BE2C (cell line): ENCODE measurements at regions not wholly inside any gene's neighbourhood (a gene's known extent, or its start where the extent isn't known, plus 50 kb on each side); places are given as distances from the start of the nearest gene placed in this dataset.

Experiments used
- DNase-seq: peaks from one replicate; pipeline ENCODE4 v3.0.0-alpha.2; 2020
- H3K27me3 ChIP-seq: fragments of 250-450 bp; sonication (Bioruptor Pico); 2 replicates; pipeline ENCODE4 v1.5.1; 2020; ENCODE audit warnings: mild to moderate bottlenecking
- H3K36me3 ChIP-seq: fragments of 250-450 bp; sonication (Bioruptor Pico); 2 replicates; pipeline ENCODE4 v1.5.1; 2020; ENCODE audit warnings: mild to moderate bottlenecking
- H3K4me1 ChIP-seq: fragments of 250-450 bp; sonication (Bioruptor Pico); 2 replicates; pipeline ENCODE4 v1.5.1; 2020
- H3K4me3 ChIP-seq: 2 replicates; pipeline ENCODE4 v1.5.1; 2011; ENCODE audit warnings: low read depth, low read length
- H3K9me3 ChIP-seq: fragments of 250-450 bp; sonication (Bioruptor Pico); 2 replicates; pipeline ENCODE4 v1.5.1; 2020
- TF ChIP-seq, protein P1 (sequence below): IDR thresholded peaks from 2 replicates; pipeline ENCODE4 v1.5.1; 2012; ENCODE audit warnings: mild to moderate bottlenecking, low read depth, low read length

GRCh38 chr12:65705380-65705876, 118.9 kb upstream of the HMGA2 start:
- Histone ChIP-seq H3K9me3 (no peaks in the 10 kb centered on the region), H3K4me1 (no peaks in the 10 kb centered on the region), H3K4me3 (no peak overlapping the region), H3K36me3 (no peaks in the 10 kb centered on the region), H3K27me3 (no peaks in the 10 kb centered on the region)
- TF ChIP-seq, protein P1, sequence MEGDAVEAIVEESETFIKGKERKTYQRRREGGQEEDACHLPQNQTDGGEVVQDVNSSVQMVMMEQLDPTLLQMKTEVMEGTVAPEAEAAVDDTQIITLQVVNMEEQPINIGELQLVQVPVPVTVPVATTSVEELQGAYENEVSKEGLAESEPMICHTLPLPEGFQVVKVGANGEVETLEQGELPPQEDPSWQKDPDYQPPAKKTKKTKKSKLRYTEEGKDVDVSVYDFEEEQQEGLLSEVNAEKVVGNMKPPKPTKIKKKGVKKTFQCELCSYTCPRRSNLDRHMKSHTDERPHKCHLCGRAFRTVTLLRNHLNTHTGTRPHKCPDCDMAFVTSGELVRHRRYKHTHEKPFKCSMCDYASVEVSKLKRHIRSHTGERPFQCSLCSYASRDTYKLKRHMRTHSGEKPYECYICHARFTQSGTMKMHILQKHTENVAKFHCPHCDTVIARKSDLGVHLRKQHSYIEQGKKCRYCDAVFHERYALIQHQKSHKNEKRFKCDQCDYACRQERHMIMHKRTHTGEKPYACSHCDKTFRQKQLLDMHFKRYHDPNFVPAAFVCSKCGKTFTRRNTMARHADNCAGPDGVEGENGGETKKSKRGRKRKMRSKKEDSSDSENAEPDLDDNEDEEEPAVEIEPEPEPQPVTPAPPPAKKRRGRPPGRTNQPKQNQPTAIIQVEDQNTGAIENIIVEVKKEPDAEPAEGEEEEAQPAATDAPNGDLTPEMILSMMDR = no peak
- DNase-seq = no peak

GRCh38 chr12:65707051-65707450, 117.2 kb upstream of the HMGA2 start:
- Histone ChIP-seq H3K27me3 (no peaks in the 10 kb centered on the region), H3K4me1 (no peaks in the 10 kb centered on the region), H3K36me3 (no peaks in the 10 kb centered on the region), H3K4me3 (no peak overlapping the region), H3K9me3 (no peaks in the 10 kb centered on the region)
- TF ChIP-seq, protein P1 = no peak
- DNase-seq = no peak

- H3K9me3 ChIP-seq = no peaks in the 10 kb centered on the region
- TF ChIP-seq, protein P1 = no peak
- no peak overlapping the region for H3K4me3 ChIP-seq
- H3K4me1 ChIP-seq = no peaks in the 10 kb centered on the region
- H3K27me3 ChIP-seq = no peaks in the 10 kb centered on the region
- H3K36me3 ChIP-seq = no peaks in the 10 kb centered on the region
- DNase-seq = no peak
Measured at GRCh38 chr12:65712260-65713004, 111.9 kb upstream of the HMGA2 start.

- TF ChIP-seq, protein P1 = no peak
- H3K4me3 ChIP-seq = no peak overlapping the region
- H3K9me3 ChIP-seq = no peaks in the 10 kb centered on the region
- H3K27me3 ChIP-seq = peaks cover 14% of the 10 kb centered on the region
- no peaks in the 10 kb centered on the region for H3K4me1 ChIP-seq
- H3K36me3 ChIP-seq = no peaks in the 10 kb centered on the region
- DNase-seq = no peak
Measured at GRCh38 chr12:65715961-65716360, 108.3 kb upstream of the HMGA2 start.

- peaks cover 26% of the 10 kb centered on the region for H3K27me3 ChIP-seq
- no peak for DNase-seq
- H3K4me3 ChIP-seq = no peak overlapping the region
Measured at GRCh38 chr12:65720136-65721130, 103.8 kb upstream of the HMGA2 start.

More at GRCh38 chr12:65720136-65721130, 103.8 kb upstream of the HMGA2 start:
- Histone ChIP-seq H3K9me3 (no peaks in the 10 kb centered on the region), H3K4me1 (no peaks in the 10 kb centered on the region), H3K36me3 (no peaks in the 10 kb centered on the region)
- TF ChIP-seq, protein P1 = no peak
